H9 (cell line): ENCODE measurements at regions not wholly inside any gene's neighbourhood (a gene's known extent, or its start where the extent isn't known, plus 50 kb on each side); places are given as distances from the start of the nearest gene placed in this dataset.

Experiments used
- DNase-seq: peaks from one replicate; pipeline ENCODE4 v3.0.0-alpha.2; 2017
- H2AFZ ChIP-seq: one replicate; pipeline ENCODE4 v1.6.1; 2013; ENCODE audit warnings: mild to moderate bottlenecking, low read length, control low read depth, moderate library complexity
- H2AK5ac ChIP-seq: 2 replicates; pipeline ENCODE4 v1.6.1; 2013; ENCODE audit warnings: low read length, control low read depth, mixed read lengths; ENCODE audit not compliant: insufficient read length
- H2BK120ac ChIP-seq: one replicate; pipeline ENCODE4 v1.6.1; 2013; ENCODE audit warnings: low read depth, mild to moderate bottlenecking, low read length, control low read depth, inconsistent platforms; ENCODE audit not compliant: poor library complexity, severe bottlenecking
- H2BK12ac ChIP-seq: 2 replicates; pipeline ENCODE4 v1.6.1; 2013; ENCODE audit warnings: low read length, control low read depth, mixed read lengths, low read depth; ENCODE audit not compliant: insufficient read length
- H2BK15ac ChIP-seq: 2 replicates; pipeline ENCODE4 v1.6.1; 2013; ENCODE audit warnings: low read depth, low read length, control low read depth
- H2BK20ac ChIP-seq: one replicate; pipeline ENCODE4 v1.6.1; 2013; ENCODE audit warnings: low read depth, mild to moderate bottlenecking, low read length, control low read depth, inconsistent platforms; ENCODE audit not compliant: poor library complexity, severe bottlenecking
- H2BK5ac ChIP-seq: 2 replicates; pipeline ENCODE4 v1.6.1; 2013; ENCODE audit warnings: low read length, control low read depth, mixed read lengths; ENCODE audit not compliant: insufficient read length
- H3K14ac ChIP-seq: 2 replicates; pipeline ENCODE4 v1.6.1; 2013; ENCODE audit warnings: low read length, control low read depth; ENCODE audit not compliant: insufficient read depth
- H3K18ac ChIP-seq: 2 replicates; pipeline ENCODE4 v1.6.1; 2013; ENCODE audit warnings: low read depth, mild to moderate bottlenecking, mixed read lengths, low read length, control low read depth; ENCODE audit not compliant: insufficient read length
- H3K23ac ChIP-seq: 2 replicates; pipeline ENCODE4 v1.6.1; 2013; ENCODE audit warnings: low read length, control low read depth, mixed read lengths, low read depth; ENCODE audit not compliant: insufficient read length
- H3K23me2 ChIP-seq: 2 replicates; pipeline ENCODE4 v1.6.1; 2013; ENCODE audit warnings: low read depth, mild to moderate bottlenecking, mixed read lengths, low read length, control low read depth; ENCODE audit not compliant: insufficient read length, poor library complexity, severe bottlenecking
- H3K27ac ChIP-seq: 2 replicates; pipeline ENCODE4 v1.5.1; 2013; ENCODE audit warnings: low read length, control low read depth, mixed read lengths, low read depth; ENCODE audit not compliant: insufficient read length
- H3K27me3 ChIP-seq: 2 replicates; pipeline ENCODE4 v1.6.1; 2013; ENCODE audit warnings: low read length, control low read depth, inconsistent platforms; ENCODE audit not compliant: insufficient read depth
- H3K4ac ChIP-seq: 2 replicates; pipeline ENCODE4 v1.6.1; 2013; ENCODE audit warnings: low read depth, mild to moderate bottlenecking, control low read depth, inconsistent platforms, low read length, moderate library complexity
- H3K4me1 ChIP-seq: 2 replicates; pipeline ENCODE4 v1.6.1; 2013; ENCODE audit warnings: low read length, control low read depth, inconsistent platforms; ENCODE audit not compliant: insufficient read depth
- H3K4me2 ChIP-seq: 2 replicates; pipeline ENCODE4 v1.6.1; 2013; ENCODE audit warnings: low read length, control low read depth, mixed read lengths; ENCODE audit not compliant: insufficient read length, insufficient read depth
- H3K56ac ChIP-seq: 2 replicates; pipeline ENCODE4 v1.6.1; 2013; ENCODE audit warnings: low read depth, mild to moderate bottlenecking, mixed read lengths, low read length, control low read depth; ENCODE audit not compliant: insufficient read length
- H3K79me1 ChIP-seq: 2 replicates; pipeline ENCODE4 v1.6.1; 2013; ENCODE audit warnings: low read depth, mild to moderate bottlenecking, moderate library complexity, low read length, control low read depth, inconsistent platforms; ENCODE audit not compliant: insufficient read depth, poor library complexity, severe bottlenecking
- H3K79me2 ChIP-seq: 2 replicates; pipeline ENCODE4 v1.6.1; 2013; ENCODE audit warnings: low read length, control low read depth, inconsistent platforms; ENCODE audit not compliant: insufficient read depth
- H3K9ac ChIP-seq: 2 replicates; pipeline ENCODE4 v1.6.1; 2013; ENCODE audit warnings: low read length, control low read depth, mixed read lengths; ENCODE audit not compliant: insufficient read length; ENCODE audit errors: extremely low read depth
- H3K9me3 ChIP-seq: one replicate; pipeline ENCODE4 v1.6.1; 2013; ENCODE audit warnings: low read depth, low read length, inconsistent platforms; ENCODE audit not compliant: control insufficient read depth
- H3T11ph ChIP-seq: one replicate; pipeline ENCODE4 v1.6.1; 2013; ENCODE audit warnings: mild to moderate bottlenecking, low read length, control low read depth, inconsistent platforms
- H4K20me1 ChIP-seq: one replicate; pipeline ENCODE4 v1.6.1; 2013; ENCODE audit not compliant: control insufficient read depth, insufficient read length, insufficient read depth
- H4K5ac ChIP-seq: 2 replicates; pipeline ENCODE4 v1.6.1; 2013; ENCODE audit warnings: low read depth, mild to moderate bottlenecking, mixed read lengths, low read length, control low read depth; ENCODE audit not compliant: insufficient read length
- H4K8ac ChIP-seq: replicated peaks from 2 replicates; pipeline ENCODE4 v1.6.1; 2013; ENCODE audit warnings: low read length, control low read depth, mixed read lengths, low read depth; ENCODE audit not compliant: insufficient read length
- H4K91ac ChIP-seq: 2 replicates; pipeline ENCODE4 v1.6.1; 2013; ENCODE audit warnings: low read depth, mild to moderate bottlenecking, moderate library complexity, mixed read lengths, low read length, control low read depth; ENCODE audit not compliant: insufficient read length
- H3K27ac Mint-ChIP-seq, 3 experiments: 2 replicates in 2 of 3; 3 replicates in 1 of 3; pipeline ENCODE4 v1.8.0; 2020 to 2021; ENCODE audit warnings: mixed read lengths in 3 of 3, mild to moderate bottlenecking in 1 of 3, moderate library complexity in 1 of 3
- H3K27me3 Mint-ChIP-seq: 2 replicates; pipeline ENCODE4 v1.8.0; 2021; ENCODE audit warnings: low read depth, mild to moderate bottlenecking, moderate library complexity, mixed read lengths
- H3K36me3 Mint-ChIP-seq, 3 experiments: 2 replicates in 2 of 3; 3 replicates in 1 of 3; pipeline ENCODE4 v1.8.0; 2020 to 2021; ENCODE audit warnings: low read depth in 3 of 3, mixed read lengths in 3 of 3; ENCODE audit not compliant: insufficient read depth in 1 of 3
- H3K4me1 Mint-ChIP-seq, 2 experiments: 2 replicates each; pipeline ENCODE4 v1.8.0; 2020; ENCODE audit warnings: mixed read lengths in 2 of 2
- H3K4me3 Mint-ChIP-seq, 2 experiments: 2 replicates in 1 of 2; 3 replicates in 1 of 2; pipeline ENCODE4 v1.8.0; 2020 to 2021; ENCODE audit warnings: mild to moderate bottlenecking in 2 of 2, mixed read lengths in 2 of 2, moderate library complexity in 1 of 2
- H3K9me3 Mint-ChIP-seq, 2 experiments: 2 replicates in 1 of 2; 3 replicates in 1 of 2; pipeline ENCODE4 v1.8.0; 2020; ENCODE audit warnings: mild to moderate bottlenecking in 2 of 2, mixed read lengths in 2 of 2, moderate library complexity in 1 of 2
- CTCF ChIP-seq: fragments of 200-600 bp; sonication (generic); conservative IDR thresholded peaks from 3 replicates; pipeline ENCODE4 v1.8.0; 2021; ENCODE audit warnings: antibody characterized with exemption, mild to moderate bottlenecking
- WGBS: extraction: QIAGEN DNeasy Blood & Tissue Kit; methylation state at CpG from one replicate; pipeline ENCODE4 v1.1.7; 2013; ENCODE audit warnings: missing lambda C conversion rate, low lambda C conversion rate, mixed read lengths; ENCODE audit not compliant: insufficient read length; ENCODE audit errors: extremely low coverage; 5-methylcytosine and 5-hydroxymethylcytosine counted together

- no peak overlapping the region for H3K23ac ChIP-seq
- no peak overlapping the region for H3K18ac ChIP-seq
- no peak for DNase-seq
- no peak overlapping the region for H3K9ac ChIP-seq
- H3K14ac ChIP-seq, result no peak overlapping the region
- no peaks in the 10 kb centered on the region for H4K20me1 ChIP-seq
- Mint-ChIP-seq H3K27ac (no peak overlapping the region; a peak in 1 of 7 replicates), H3K27me3 (peaks cover 11% of the 10 kb centered on the region), H3K36me3 (peaks cover 0 to 12% (median 6%) of the 10 kb centered on the region in 3 experiments; a peak in 5 of 7 replicates), H3K4me3 (no peak overlapping the region), H3K9me3 (peaks cover 9 to 11% of the 10 kb centered on the region in 2 experiments), H3K4me1 (peaks cover 11 to 12% of the 10 kb centered on the region in 2 experiments)
- no peak overlapping the region for H2BK12ac ChIP-seq
- no peak overlapping the region for H3K4me2 ChIP-seq
- no peaks in the 10 kb centered on the region for H3K79me2 ChIP-seq
- no peak overlapping the region for H2BK15ac ChIP-seq
- no peak overlapping the region for H2AK5ac ChIP-seq
- H3K56ac ChIP-seq, result no peak overlapping the region
- H2BK5ac ChIP-seq, result no peak overlapping the region
- no peak overlapping the region for H2BK120ac ChIP-seq
- no peaks in the 10 kb centered on the region for H3K79me1 ChIP-seq
- no CpG with 5 or more reads among the region's 1 CpG for WGBS
- no peak for TF ChIP-seq CTCF
- peaks cover 4% of the 10 kb centered on the region; the same call in 1 of the 2 replicates for H3K4me1 ChIP-seq
- H4K5ac ChIP-seq, result no peak overlapping the region
- no peak overlapping the region for H4K8ac ChIP-seq
- H3K4ac ChIP-seq, result no peak overlapping the region
- no peak overlapping the region for H3K27ac ChIP-seq
- no peaks in the 10 kb centered on the region for H3K9me3 ChIP-seq
- no peak overlapping the region for H3T11ph ChIP-seq
- H3K23me2 ChIP-seq, result no peaks in the 10 kb centered on the region
- no peak overlapping the region for H2AFZ ChIP-seq
- H3K27me3 ChIP-seq, result no peaks in the 10 kb centered on the region
- no peak overlapping the region for H2BK20ac ChIP-seq
- no peak overlapping the region for H4K91ac ChIP-seq
Measured at GRCh38 chr15:69754313-69754712, 301.7 kb downstream of the RPLP1 start.
